AG20443 (cell line): ENCODE measurements at regions not wholly inside any gene's neighbourhood (a gene's known extent, or its start where the extent isn't known, plus 50 kb on each side); places are given as distances from the start of the nearest gene placed in this dataset.
A peak's percentile ranks its signal among the peaks of the same experiment; 100 is the strongest.

Experiments used
- DNase-seq: peaks from one replicate; pipeline ENCODE4 v3.0.0; 2012; ENCODE audit warnings: low spot score, mixed read lengths

DNA sequence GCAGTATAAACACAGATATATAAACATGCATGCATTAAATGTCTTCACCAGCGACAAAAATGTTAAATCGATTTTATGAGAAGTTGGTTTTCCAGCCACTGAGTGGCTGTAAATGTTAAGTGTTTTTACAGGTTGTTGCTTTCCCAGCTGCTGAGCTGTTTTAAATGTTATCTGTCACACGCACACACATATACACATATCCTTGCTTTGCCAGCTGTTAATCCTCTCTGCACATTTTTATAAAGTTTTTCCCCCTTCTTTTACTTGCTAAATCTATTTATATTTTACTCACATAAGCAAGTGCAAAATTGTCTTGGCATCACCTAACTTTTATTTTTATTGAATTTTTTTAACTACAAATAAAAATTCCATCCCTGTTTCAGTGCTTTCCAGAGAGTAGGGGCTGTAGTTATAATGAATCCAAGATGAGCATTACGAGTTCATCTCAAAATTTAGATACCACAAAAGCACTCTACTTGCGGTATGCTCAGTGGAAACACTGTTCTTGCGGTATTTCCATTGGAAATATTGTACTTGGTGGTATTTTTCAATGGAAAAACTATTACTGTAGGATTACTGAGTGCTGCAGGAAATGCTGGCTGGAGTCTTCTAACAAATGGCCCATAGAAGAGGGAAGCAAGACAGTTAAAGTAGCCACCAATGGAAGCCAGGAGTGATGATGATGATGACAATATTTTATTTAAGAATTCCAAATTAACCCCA is 124.9 kb upstream of the KCNJ16 start:
- DNase-seq: no peak

DNA sequence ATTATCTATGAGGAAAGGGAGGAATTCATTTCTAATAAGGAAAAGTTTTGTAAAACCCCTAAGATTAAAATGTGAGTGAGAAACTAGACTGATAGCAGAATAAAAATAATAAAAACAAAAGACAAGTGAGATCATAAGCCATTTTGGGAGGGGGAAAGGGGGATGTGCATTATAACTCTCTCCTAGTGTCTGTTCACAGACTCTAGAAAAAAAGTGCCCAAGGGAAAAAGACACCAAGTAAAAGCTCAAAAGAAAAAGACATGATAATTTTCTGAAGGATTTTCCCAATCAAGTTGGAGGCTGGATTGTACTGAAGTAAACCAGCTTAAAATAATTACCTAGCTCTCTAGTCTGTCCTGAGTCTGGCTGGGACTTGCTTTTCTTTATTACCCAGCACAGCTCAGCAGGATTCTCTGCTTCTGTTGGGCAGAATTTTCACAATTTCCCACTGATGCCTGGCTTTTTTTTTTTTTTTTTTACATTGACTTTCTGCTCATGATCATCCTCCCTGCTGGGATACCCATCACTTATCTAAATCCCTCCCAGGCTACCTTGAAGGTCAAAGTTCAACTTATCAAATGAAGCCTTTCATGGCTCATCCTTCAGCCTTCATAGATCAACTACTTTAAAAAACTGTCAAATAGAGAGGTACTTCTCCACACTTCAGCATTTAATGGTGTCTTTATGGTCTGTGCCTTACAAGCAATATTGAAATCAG is 124.2 kb upstream of the KCNJ16 start:
- DNase-seq: no peak

DNA sequence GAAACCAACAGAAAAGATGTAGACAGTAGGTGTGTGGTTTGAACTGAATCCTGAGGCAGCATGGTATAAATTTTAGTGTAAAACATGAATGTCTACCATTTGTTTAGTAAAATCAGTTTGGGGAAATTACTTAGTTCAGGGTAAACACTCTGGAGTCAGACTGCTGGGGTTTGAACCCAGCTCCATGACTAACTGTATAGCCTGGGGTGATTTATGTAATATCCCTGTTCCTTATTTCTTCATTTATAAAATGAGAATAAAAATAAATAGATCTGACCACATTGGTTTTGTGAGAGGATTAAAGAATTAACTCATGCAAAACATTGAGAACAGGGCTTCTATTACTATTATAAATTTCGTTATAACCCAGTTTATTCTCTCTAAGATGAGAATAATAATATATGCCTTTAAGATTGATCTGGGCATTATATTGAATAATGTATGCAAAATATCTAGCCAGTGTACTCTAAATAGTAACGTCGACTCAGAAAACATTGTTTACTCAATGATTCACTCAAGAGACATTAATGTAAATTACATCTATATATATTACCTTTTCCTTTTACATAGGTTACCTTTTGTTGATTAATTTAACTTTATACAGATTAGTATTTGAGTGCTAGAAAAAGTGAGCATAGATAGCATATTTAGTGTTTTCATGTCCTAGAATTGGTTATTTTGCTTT is 120.6 kb upstream of the KCNJ16 start:
- no peak for DNase-seq

DNA sequence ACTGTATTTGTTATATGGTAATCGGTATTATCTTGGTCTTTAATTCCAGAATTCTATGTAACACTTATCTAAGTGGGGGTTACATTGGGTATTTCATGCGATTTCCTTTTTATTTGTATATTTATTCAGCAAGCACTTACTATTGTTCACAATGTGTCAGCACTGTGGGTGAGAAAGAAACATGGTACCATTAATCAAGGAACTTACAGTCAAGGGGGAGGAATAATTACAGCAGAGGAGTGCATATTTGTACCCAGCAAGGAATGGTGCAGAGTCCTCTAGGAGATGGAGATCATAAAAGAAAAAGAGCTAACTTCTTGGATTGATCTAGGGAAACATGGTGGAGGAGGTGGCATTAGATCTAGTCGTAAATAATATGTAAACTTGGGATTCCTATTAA is 117.0 kb upstream of the KCNJ16 start:
- DNase-seq: no peak

DNA sequence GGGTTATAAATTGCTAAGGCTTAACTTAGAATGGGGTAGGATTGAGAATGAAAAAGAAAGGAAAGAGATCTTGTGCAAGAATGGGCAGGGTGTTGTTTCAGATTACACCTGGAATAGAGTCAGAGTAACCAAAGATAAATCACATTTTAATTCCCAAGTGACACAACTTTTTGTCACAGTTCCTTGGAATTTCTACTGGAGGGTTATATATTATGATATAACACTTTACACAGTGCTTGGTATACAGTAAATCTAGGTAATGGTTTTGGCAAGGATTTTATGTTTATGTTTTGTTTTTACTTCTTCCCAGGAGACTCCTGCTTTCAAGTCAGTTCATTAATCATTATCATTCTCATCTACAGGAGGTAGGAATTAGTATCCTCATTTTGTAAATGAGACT is 115.7 kb upstream of the KCNJ16 start:
- no peak for DNase-seq

DNA sequence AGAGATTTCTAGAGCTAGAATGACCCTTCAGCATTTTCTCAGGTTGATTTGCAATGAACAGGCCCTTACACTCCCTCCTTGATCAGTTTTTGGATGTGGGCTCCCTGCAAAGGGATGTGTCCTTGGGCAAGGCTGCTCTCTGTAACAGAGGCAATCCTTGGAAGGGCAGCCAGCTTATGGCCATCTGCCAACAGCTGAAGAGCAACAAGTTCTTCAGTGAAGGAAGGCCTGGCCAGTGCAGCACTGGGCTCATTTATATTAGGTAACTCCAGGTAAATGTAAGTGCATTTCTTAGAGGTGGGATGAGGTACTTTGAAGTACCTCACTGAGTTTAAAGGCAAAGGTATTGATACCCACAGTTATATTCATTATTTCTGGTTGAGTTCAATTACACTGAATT is 114.3 kb upstream of the KCNJ16 start:
- no peak for DNase-seq

DNA sequence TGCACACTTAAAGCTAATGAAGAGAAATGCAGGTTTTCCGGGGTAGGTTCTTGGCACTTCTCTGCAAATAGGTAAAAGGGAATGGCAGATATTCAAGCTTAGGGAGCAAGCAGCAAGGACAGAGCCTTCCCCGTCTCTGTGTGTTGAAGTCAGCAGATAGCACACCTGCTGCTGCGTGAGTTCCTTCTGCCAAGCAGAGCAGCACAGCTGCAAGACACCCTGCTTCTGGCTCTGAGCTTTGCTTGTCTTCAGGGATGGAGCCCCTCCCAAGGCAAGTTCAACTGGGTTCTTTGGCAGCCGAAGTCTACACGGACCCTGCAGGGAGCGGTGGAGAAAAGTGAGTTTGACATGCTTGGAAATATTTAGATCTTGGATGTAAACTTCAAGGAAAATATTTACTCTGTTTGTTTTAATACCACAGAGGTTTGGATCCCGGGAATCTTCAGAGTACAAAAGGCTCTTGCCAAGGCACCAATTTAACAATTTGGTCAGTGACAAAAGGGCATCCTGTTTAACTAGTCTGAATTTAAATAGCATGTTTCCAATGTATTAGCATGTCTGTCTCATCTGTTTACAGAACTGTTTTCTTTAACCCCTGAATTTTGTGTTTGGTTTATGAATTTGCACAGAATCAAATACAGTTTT is 113.4 kb upstream of the KCNJ16 start:
- no peak for DNase-seq

DNA sequence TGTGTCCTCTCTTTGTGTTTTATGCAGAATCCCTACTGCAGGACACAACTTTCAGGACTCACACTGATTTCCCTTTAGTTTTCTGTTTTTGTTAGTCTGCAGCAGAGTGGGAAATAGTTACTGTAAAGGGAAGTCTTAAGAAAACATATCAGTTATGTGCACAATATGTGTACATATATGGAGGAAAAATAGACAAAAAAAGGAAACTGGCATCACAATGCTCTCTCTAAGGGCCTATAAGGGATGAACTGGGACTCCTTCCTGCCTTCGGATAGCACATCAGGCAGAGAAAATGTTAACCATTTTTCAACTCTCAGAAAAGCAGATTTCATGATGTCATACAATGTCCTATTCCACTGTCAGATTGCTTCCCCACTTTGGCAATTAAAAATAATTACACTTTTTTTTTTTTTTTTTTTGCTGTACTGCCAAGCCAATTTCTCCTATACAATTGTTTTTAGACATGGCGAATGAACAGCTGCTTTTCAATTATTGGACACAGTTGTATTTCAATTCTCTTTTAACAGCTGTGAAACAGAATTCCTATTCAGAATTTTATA is 112.5 kb upstream of the KCNJ16 start:
- DNase-seq: no peak

DNA sequence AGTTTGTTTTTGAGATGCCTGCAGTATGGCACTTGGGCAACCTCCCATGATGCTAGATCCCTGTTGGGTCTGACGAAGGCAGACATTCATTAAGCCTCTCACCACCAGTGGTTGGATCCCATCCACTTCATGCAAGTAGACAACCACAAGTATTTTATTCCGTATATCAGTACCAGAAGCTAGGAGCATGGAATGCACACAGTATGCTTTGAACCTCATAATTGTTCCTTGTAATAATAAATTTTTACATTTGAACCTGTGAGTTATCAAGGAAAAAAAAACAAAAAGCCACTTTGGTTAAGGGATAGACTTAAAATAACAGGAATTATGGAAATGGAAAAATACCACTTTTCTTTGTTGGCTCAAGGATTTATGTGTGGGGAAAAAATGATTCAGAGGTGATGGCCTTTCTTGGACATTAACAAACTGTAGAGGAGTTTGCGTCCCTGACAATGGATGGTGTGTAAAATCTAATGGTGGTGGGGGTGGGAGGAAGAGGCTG is 107.1 kb upstream of the KCNJ16 start:
- DNase-seq: peak; percentile 86

DNA sequence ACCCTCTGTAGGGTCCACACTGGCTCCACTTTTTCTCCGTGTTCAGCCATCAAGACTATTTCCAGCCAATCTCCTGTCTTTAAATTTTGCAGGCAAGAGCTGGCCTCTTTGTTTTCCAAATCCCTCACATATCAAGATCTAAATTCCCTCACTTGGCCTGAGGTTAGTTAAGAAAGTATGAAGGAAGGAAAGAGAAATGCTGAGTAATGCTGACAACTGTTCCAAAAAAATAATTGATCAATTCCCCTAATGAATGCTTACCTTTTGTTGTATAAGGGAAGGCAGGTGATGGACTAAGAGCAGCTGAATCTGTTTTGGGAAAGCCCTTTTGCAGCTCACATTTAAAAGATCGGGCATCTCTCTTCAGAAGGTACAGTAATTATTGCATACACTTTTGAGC is 105.1 kb upstream of the KCNJ16 start:
- DNase-seq: no peak

DNA sequence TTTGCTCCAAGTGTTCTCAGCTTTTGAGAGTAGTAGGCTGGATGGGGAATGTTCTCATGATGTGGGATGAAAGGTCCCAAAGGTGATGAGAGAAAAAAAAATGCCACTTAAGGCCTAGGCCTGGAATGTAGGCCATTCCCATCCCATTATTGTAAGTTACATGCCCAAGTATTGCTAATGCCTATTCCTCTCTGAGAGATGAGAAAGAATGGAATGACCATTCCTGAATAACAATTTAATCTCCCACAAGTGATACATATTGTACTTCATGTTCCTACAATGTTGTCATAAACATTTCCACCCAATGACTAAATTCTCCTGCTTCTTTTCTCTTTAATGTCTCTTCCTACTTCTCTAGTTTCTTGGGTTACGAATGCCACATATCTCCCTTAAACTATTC is 102.8 kb upstream of the KCNJ16 start:
- no peak for DNase-seq

DNA sequence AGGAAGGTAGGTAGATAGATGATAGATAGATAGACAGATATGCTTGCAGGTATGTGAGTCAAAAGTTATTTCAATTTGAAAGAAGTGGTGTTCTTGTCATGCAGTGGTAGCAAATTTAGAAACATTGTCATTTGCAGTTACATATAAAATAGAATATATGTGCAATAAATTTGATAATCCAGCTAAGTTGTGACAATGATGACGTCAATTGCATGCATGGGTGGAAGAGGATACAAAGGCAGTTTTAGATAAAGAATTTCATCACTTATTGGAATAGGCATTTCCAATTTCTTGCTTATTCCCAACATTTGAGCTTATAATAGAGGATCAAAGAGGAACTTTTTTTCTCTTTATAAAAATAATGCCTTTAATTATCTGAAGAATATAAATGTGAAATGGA is 99.2 kb upstream of the KCNJ16 start:
- DNase-seq: no peak

DNA sequence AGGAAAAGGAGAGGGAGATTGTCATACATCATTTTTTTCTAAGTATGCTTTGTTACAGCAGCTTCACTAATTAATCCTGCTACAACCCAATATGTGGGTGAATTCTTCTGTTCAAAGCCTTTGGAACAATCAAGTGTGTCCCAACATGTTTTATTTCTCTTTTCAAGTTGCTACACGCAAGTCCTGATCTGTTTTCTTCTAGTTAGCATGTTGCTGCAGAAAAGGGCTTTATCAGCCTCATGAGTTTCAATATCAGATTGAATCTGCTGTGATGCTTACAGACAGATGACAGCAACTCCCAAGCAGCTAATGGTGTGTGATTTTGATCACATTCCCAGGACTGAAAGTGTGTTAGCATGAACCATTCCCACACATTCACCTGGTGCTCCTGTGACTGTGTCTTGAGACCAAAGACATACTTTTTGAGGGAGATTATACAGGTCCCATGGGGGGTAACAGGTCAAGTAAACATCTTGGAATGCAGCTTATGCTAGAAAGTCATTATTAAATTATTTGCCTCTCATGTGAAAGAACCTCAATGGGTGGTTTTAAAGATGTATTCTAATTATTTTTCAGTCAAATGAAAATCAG is 96.9 kb upstream of the KCNJ16 start:
- no peak for DNase-seq

DNA sequence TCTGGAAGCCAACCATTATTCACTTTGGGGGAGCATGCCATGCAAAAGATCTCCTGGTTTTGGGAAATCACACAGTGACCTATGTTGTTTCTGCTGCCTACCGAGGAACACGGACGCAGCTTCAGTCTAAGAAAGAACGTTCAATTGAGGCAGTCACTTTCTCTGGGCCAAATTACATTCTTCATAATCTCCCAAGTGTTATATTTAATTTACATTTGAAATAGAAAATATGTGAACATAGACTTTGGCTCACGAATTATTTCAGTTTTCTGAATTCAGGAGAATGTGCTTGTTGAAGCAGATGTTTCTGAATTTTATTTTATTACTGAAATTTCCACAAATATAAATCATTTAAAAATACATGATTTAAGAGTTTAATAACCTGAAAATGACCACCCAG is 93.6 kb upstream of the KCNJ16 start:
- DNase-seq: no peak

DNA sequence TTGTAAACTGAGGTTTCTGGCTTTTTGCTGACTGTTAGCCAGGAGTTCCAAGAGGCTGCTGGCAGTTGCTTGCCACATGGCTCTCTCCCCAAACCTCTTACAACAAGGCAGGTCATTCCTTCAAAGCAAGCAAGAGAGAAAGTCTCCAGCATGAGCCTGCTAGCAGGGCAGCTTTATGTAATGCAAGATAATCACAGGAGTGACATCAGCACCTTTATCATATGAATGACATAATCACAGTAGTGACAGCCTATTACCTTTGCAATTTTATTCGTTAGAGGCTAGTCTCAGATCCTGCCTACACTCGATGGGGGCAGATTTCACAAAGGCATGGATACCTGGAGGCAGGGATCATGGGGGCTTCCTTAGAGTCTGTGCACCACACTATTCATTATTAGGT is 79.5 kb upstream of the KCNJ16 start:
- DNase-seq: no peak

DNA sequence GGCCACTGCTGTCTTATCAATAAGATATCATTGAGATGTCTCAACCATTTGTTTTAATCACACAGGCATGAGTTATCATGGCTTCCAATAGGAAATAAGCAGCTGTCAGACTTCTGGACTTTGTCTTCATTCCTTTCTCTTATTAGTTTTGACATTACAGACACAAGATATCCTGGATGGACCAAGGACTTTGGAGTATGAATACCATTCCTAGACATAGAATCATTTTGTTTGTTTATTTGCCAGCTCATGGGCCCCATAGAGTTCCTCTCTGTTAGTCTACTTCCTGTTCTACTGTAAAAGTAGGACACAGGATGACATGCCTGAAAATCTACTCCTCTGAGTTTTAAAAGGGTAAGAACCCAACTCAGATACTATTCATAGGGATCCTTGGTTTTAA is 77.7 kb upstream of the KCNJ16 start:
- DNase-seq: peak; percentile 9

DNA sequence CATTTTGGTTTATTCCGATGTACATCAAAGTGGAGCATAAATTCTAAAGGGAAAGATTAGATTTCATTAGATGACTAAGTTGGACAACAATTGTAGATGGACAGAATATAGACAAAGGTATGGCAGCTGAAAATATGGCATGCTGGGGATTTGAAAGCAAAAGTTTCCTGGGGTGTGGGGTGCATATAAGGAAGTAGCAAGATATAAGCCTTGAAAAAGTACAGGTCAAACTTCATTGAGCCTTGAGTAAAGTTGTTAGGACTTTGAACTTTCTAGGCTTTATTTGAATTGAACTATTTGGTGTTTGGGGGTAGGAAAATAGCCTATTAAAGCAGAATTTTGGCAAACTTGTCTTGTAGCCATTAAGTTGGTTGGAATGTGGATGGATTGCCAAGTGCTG is 75.8 kb upstream of the KCNJ16 start:
- DNase-seq: no peak

DNA sequence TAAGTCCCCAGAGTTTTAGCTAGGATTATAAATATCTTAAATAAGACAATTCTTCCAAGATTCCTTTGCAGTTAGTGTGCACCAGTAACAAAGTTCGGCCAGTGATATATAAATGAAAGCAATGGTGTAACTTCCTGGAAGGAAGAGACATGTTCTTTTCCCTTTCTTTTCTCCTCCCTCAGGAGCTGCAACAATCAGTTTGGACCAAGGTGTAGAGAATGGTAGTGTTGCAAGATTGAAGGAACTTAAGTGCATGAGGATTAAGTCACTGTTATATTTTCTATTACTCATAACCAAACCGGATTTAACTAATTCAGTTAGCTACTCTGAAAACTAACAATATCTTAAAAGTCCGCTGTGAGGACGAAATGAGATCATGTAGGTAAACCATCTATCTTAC is 68.9 kb upstream of the KCNJ16 start:
- no peak for DNase-seq

DNA sequence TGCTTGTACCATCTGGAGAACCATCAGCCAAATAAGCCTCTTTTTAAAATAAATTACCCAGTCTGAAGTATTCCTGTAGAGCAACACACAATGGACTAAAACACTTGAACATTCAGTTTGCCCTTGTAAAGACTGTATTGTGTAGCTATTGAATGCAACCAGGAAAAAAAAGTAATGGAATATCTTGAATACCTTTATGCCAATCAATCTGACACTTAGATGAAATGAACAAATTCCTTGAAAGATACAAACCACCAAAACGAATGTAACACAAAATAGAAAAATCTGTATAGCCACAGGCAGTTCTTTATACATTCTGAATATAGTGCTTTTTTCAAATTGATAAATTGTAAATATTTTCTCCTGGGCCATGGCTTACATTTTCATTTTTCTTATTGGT is 63.3 kb upstream of the KCNJ16 start:
- DNase-seq: no peak

DNA sequence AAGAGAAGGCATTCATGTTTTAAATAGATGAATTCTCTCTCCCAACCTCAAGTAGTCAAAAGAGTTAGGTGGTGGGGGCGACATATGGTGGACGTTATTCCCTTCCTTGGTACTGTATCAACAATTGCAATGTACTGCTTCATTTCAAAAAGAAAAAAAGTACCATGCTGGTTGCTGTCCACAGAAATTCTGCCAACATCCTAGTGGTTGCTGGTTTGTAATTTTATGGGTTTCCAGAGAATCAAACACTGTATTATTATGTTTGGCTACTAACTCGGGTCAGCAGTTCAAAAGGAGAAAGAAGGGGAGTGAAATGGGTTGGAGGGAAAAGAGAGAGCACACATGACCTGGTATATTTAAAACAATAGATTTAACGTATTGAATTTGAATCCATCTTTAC is 61.1 kb upstream of the KCNJ16 start:
- DNase-seq: no peak

DNA sequence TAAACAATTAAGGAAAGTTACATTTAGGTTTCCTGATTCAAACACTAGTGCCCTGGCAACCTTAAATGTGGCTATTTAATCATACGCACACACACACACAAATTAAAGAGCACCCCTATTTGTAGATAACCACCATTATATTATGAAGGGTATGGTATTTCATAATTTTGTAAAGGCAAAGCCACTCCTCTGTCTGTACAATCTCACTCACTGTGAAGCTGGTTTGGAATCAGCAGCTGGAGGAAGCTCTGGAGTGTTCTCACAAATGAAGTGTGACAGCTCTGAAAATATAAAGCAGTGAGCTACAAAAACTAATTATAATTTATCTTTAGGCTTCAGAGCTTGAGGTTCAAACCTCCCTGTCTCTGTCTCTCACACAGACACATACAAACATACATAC is 57.9 kb upstream of the KCNJ16 start:
- DNase-seq: no peak

DNA sequence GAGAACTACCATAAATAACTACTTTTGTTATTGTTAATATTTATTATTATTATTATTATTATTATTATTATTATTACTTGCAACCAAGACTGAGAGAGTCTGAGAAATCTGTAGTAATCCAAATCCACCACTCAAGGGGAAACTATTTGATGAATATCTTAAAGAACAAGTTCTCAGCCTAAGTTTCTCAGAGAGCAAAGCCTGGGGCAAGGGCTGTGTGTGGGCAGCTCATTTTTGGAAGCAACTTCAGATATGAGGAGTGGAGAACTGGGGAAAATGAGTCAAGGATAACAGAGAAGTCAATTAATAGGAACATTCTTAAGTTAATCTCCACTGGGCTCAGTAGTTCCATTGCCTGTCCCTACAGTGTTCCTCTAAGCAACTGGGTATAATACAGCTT is 57.1 kb upstream of the KCNJ16 start:
- no peak for DNase-seq
